ENCODE measurements at regions not wholly inside any gene's neighbourhood (a gene's known extent, or its start where the extent isn't known, plus 50 kb on each side); places are given as distances from the start of the nearest gene placed in this dataset.

GRCh38 chr10:70969188-70969587 is 80.8 kb upstream of the PCBD1 start:
- no peak for ATAC-seq (ENCODE audit: low read depth in 2 of 2)
- H3K9me3 Mint-ChIP-seq = peaks cover 0 to 3% (median 0%) of the 10 kb centered on the region in 7 donors

GRCh38 chr10:70970830-70971229 is 82.5 kb upstream of the PCBD1 start:
- Mint-ChIP-seq H3K9me3 (peaks cover 0 to 3% (median 0%) of the 10 kb centered on the region in 7 donors), H3K4me1 (no peaks in the 10 kb centered on the region), H3K27me3 (peaks cover 23% of the 10 kb centered on the region), H3K27ac (no peak overlapping the region), H3K4me3 (no peak overlapping the region), H3K36me3 (no peaks in the 10 kb centered on the region)
- no peak overlapping the region for H3K4me3 ChIP-seq (ENCODE audit: low read depth, low read length)
- ATAC-seq (ENCODE audit: low read depth in 2 of 2) = no peak
- H3K27ac ChIP-seq (ENCODE audit: insufficient read depth, low read length, poor library complexity, severe bottlenecking) = no peak overlapping the region
- no peaks in the 10 kb centered on the region for H3K36me3 ChIP-seq (ENCODE audit: control insufficient read depth, insufficient read depth, low read length)
- H3K4me1 ChIP-seq (ENCODE audit: control insufficient read depth, insufficient read depth, low read length, poor library complexity, severe bottlenecking) = no peaks in the 10 kb centered on the region
- no peak for DNase-seq
- no peaks in the 10 kb centered on the region for H3K9me3 ChIP-seq (ENCODE audit: control insufficient read depth in 2 of 2, low read length in 2 of 2)
- H3K27me3 ChIP-seq (ENCODE audit: control insufficient read depth, insufficient read depth, low read length) = peaks cover 3% of the 10 kb centered on the region

More at GRCh38 chr10:70969188-70969587, 80.8 kb upstream of the PCBD1 start:
- peaks cover 3% of the 10 kb centered on the region for H3K27me3 ChIP-seq (ENCODE audit: control insufficient read depth, insufficient read depth, low read length)
- Mint-ChIP-seq H3K27me3 (peaks cover 12% of the 10 kb centered on the region), H3K4me1 (no peaks in the 10 kb centered on the region), H3K4me3 (no peak overlapping the region), H3K36me3 (no peaks in the 10 kb centered on the region), H3K27ac (no peak overlapping the region)
- H3K9me3 ChIP-seq (ENCODE audit: control insufficient read depth in 2 of 2, low read length in 2 of 2) = no peaks in the 10 kb centered on the region
- H3K4me1 ChIP-seq (ENCODE audit: control insufficient read depth, insufficient read depth, low read length, poor library complexity, severe bottlenecking) = no peaks in the 10 kb centered on the region
- H3K4me3 ChIP-seq (ENCODE audit: low read depth, low read length) = no peak overlapping the region
- H3K36me3 ChIP-seq (ENCODE audit: control insufficient read depth, insufficient read depth, low read length) = no peaks in the 10 kb centered on the region
- DNase-seq = no peak
- H3K27ac ChIP-seq (ENCODE audit: insufficient read depth, low read length, poor library complexity, severe bottlenecking) = no peak overlapping the region

- H3K9me3 Mint-ChIP-seq = peaks cover 0 to 3% (median 0%) of the 10 kb centered on the region in 7 donors
- no peaks in the 10 kb centered on the region for H3K36me3 ChIP-seq (ENCODE audit: control insufficient read depth, insufficient read depth, low read length)
- no peaks in the 10 kb centered on the region for H3K4me1 ChIP-seq (ENCODE audit: control insufficient read depth, insufficient read depth, low read length, poor library complexity, severe bottlenecking)
- no peak for DNase-seq
- H3K4me3 Mint-ChIP-seq = no peak overlapping the region
- no peaks in the 10 kb centered on the region for H3K9me3 ChIP-seq (ENCODE audit: control insufficient read depth in 2 of 2, low read length in 2 of 2)
- H3K4me3 ChIP-seq (ENCODE audit: low read depth, low read length) = no peak overlapping the region
- no peaks in the 10 kb centered on the region for H3K36me3 Mint-ChIP-seq
- peaks cover 23% of the 10 kb centered on the region for H3K27me3 Mint-ChIP-seq
- H3K27ac ChIP-seq (ENCODE audit: insufficient read depth, low read length, poor library complexity, severe bottlenecking) = no peak overlapping the region
- peaks cover 3% of the 10 kb centered on the region for H3K27me3 ChIP-seq (ENCODE audit: control insufficient read depth, insufficient read depth, low read length)
- H3K27ac Mint-ChIP-seq = no peak overlapping the region
- no peak for ATAC-seq (ENCODE audit: low read depth in 2 of 2)
- no peaks in the 10 kb centered on the region for H3K4me1 Mint-ChIP-seq
Measured at GRCh38 chr10:70973275-70973674, 84.9 kb upstream of the PCBD1 start.

- Histone ChIP-seq H3K4me3 (ENCODE audit: low read depth, low read length) (no peak overlapping the region), H3K9me3 (ENCODE audit: control insufficient read depth in 2 of 2, low read length in 2 of 2) (no peaks in the 10 kb centered on the region), H3K4me1 (ENCODE audit: control insufficient read depth, insufficient read depth, low read length, poor library complexity, severe bottlenecking) (no peaks in the 10 kb centered on the region), H3K27me3 (ENCODE audit: control insufficient read depth, insufficient read depth, low read length) (peaks cover 3% of the 10 kb centered on the region), H3K36me3 (ENCODE audit: control insufficient read depth, insufficient read depth, low read length) (no peaks in the 10 kb centered on the region), H3K27ac (ENCODE audit: insufficient read depth, low read length, poor library complexity, severe bottlenecking) (no peak overlapping the region)
- no peak overlapping the region for H3K27ac Mint-ChIP-seq
- H3K36me3 Mint-ChIP-seq = no peaks in the 10 kb centered on the region
- no peak for ATAC-seq (ENCODE audit: low read depth in 2 of 2)
- H3K9me3 Mint-ChIP-seq = peaks cover 0 to 3% (median 0%) of the 10 kb centered on the region in 7 donors
- peaks cover 23% of the 10 kb centered on the region for H3K27me3 Mint-ChIP-seq
- H3K4me3 Mint-ChIP-seq = no peak overlapping the region
- DNase-seq = no peak
- no peaks in the 10 kb centered on the region for H3K4me1 Mint-ChIP-seq
Measured at GRCh38 chr10:70974351-70974901, 86.1 kb upstream of the PCBD1 start.

- peaks cover 3% of the 10 kb centered on the region for H3K27me3 ChIP-seq (ENCODE audit: control insufficient read depth, insufficient read depth, low read length)
- no peak overlapping the region for H3K4me3 Mint-ChIP-seq
- no peak overlapping the region for H3K27ac Mint-ChIP-seq
- no peak overlapping the region for H3K27ac ChIP-seq (ENCODE audit: insufficient read depth, low read length, poor library complexity, severe bottlenecking)
- H3K9me3 ChIP-seq (ENCODE audit: control insufficient read depth in 2 of 2, low read length in 2 of 2) = no peaks in the 10 kb centered on the region
- H3K36me3 ChIP-seq (ENCODE audit: control insufficient read depth, insufficient read depth, low read length) = no peaks in the 10 kb centered on the region
- DNase-seq = no peak
- H3K4me3 ChIP-seq (ENCODE audit: low read depth, low read length) = no peak overlapping the region
- peaks cover 0 to 3% (median 0%) of the 10 kb centered on the region in 7 donors for H3K9me3 Mint-ChIP-seq
- H3K27me3 Mint-ChIP-seq = peaks cover 23% of the 10 kb centered on the region
- H3K4me1 ChIP-seq (ENCODE audit: control insufficient read depth, insufficient read depth, low read length, poor library complexity, severe bottlenecking) = no peaks in the 10 kb centered on the region
- no peaks in the 10 kb centered on the region for H3K36me3 Mint-ChIP-seq
- ATAC-seq (ENCODE audit: low read depth in 2 of 2) = no peak
- no peaks in the 10 kb centered on the region for H3K4me1 Mint-ChIP-seq
Measured at GRCh38 chr10:70974920-70975319, 86.6 kb upstream of the PCBD1 start.

DNA sequence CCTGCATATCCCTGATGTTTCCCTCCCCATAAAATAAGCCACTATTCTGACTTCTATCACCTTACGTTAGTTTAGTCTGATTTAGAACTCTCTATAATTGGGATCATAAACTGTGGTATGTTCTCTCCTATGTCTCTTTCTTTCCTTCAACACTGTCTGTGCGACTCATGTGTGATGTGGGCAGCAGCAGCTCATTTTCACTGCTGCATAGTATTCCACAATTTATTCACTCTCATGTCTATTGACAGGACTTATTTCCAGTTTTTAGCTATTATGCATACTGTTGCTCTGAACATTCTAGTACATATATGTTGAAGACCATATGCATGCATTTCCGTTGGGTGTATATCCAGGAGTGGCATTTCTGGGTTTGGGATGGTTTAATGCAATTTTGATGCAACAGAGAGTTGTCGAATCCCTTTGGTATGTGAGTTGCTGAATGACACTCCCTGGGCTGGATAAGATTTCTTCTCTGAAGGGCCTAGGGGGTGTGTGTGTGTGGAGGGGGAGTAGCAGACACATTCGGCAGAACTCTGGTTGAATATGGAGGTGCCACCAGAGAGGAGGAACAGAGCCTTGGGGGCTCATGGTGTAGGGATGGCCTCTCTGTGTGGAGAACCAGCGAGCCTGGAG is 87.8 kb upstream of the PCBD1 start:
- Mint-ChIP-seq H3K9me3 (peaks cover 0 to 2% (median 0%) of the 10 kb centered on the region in 7 donors), H3K4me1 (no peaks in the 10 kb centered on the region), H3K4me3 (no peak overlapping the region), H3K27me3 (peaks cover 23% of the 10 kb centered on the region), H3K36me3 (no peaks in the 10 kb centered on the region), H3K27ac (peak overlapping the region in 1 of 3 donors; percentile 54)
- DNase-seq = no peak
- H3K27ac ChIP-seq (ENCODE audit: insufficient read depth, low read length, poor library complexity, severe bottlenecking) = no peak overlapping the region
- H3K4me1 ChIP-seq (ENCODE audit: control insufficient read depth, insufficient read depth, low read length, poor library complexity, severe bottlenecking) = no peaks in the 10 kb centered on the region
- H3K36me3 ChIP-seq (ENCODE audit: control insufficient read depth, insufficient read depth, low read length) = no peaks in the 10 kb centered on the region
- H3K4me3 ChIP-seq (ENCODE audit: low read depth, low read length) = no peak overlapping the region
- no peak for ATAC-seq (ENCODE audit: low read depth in 2 of 2)
- H3K9me3 ChIP-seq (ENCODE audit: control insufficient read depth in 2 of 2, low read length in 2 of 2) = no peaks in the 10 kb centered on the region
- H3K27me3 ChIP-seq (ENCODE audit: control insufficient read depth, insufficient read depth, low read length) = no peaks in the 10 kb centered on the region

DNA sequence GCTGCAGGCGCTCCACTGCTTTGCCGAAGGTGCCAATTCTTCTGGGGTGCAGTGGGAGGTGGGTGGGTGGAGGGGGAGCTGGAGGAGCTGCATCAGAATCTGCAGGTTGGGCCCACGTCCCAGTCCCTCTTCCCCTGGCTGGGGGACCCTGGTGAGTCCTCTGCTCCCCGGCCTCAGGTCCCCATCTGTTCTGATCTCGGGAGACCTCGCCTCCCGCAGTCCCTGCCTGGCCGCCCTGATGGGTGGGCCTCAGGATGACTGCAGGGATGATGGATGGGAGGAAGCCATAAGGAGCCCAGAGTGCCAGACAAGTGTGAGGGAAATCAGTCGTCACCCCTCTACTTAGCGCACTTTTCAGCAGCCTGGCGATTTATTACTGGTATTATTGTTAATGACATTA is 89.3 kb upstream of the PCBD1 start:
- H3K9me3 ChIP-seq (ENCODE audit: control insufficient read depth in 2 of 2, low read length in 2 of 2) = no peaks in the 10 kb centered on the region
- no peaks in the 10 kb centered on the region for H3K4me1 ChIP-seq (ENCODE audit: control insufficient read depth, insufficient read depth, low read length, poor library complexity, severe bottlenecking)
- Mint-ChIP-seq H3K9me3 (no peaks in the 10 kb centered on the region), H3K27me3 (peaks cover 21% of the 10 kb centered on the region), H3K4me3 (no peak overlapping the region), H3K36me3 (no peaks in the 10 kb centered on the region), H3K4me1 (peaks cover 0 to 9% (median 6%) of the 10 kb centered on the region in 4 donors), H3K27ac (no peak overlapping the region)
- H3K27me3 ChIP-seq (ENCODE audit: control insufficient read depth, insufficient read depth, low read length) = no peaks in the 10 kb centered on the region
- DNase-seq (no peak), ATAC-seq (ENCODE audit: low read depth in 2 of 2) (no peak)
- H3K4me3 ChIP-seq (ENCODE audit: low read depth, low read length) = no peak overlapping the region
- H3K36me3 ChIP-seq (ENCODE audit: control insufficient read depth, insufficient read depth, low read length) = no peaks in the 10 kb centered on the region
- H3K27ac ChIP-seq (ENCODE audit: insufficient read depth, low read length, poor library complexity, severe bottlenecking) = no peak overlapping the region

GRCh38 chr10:70978181-70978580 is 89.8 kb upstream of the PCBD1 start:
- H3K27me3 Mint-ChIP-seq = peaks cover 16% of the 10 kb centered on the region
- H3K9me3 Mint-ChIP-seq = no peaks in the 10 kb centered on the region
- no peaks in the 10 kb centered on the region for H3K4me1 ChIP-seq (ENCODE audit: control insufficient read depth, insufficient read depth, low read length, poor library complexity, severe bottlenecking)
- H3K9me3 ChIP-seq (ENCODE audit: control insufficient read depth in 2 of 2, low read length in 2 of 2) = no peaks in the 10 kb centered on the region
- no peaks in the 10 kb centered on the region for H3K36me3 ChIP-seq (ENCODE audit: control insufficient read depth, insufficient read depth, low read length)
- no peaks in the 10 kb centered on the region for H3K36me3 Mint-ChIP-seq
- no peak overlapping the region for H3K27ac Mint-ChIP-seq
- no peak overlapping the region for H3K4me3 Mint-ChIP-seq
- no peak overlapping the region for H3K27ac ChIP-seq (ENCODE audit: insufficient read depth, low read length, poor library complexity, severe bottlenecking)
- H3K4me3 ChIP-seq (ENCODE audit: low read depth, low read length) = no peak overlapping the region
- H3K4me1 Mint-ChIP-seq = peaks cover 0 to 13% (median 9%) of the 10 kb centered on the region in 4 donors
- no peak for ATAC-seq (ENCODE audit: low read depth in 2 of 2)
- no peak for DNase-seq
- H3K27me3 ChIP-seq (ENCODE audit: control insufficient read depth, insufficient read depth, low read length) = no peaks in the 10 kb centered on the region
